ENCODE measurements at regions not wholly inside any gene's neighbourhood (a gene's known extent, or its start where the extent isn't known, plus 50 kb on each side); places are given as distances from the start of the nearest gene placed in this dataset.

DNA sequence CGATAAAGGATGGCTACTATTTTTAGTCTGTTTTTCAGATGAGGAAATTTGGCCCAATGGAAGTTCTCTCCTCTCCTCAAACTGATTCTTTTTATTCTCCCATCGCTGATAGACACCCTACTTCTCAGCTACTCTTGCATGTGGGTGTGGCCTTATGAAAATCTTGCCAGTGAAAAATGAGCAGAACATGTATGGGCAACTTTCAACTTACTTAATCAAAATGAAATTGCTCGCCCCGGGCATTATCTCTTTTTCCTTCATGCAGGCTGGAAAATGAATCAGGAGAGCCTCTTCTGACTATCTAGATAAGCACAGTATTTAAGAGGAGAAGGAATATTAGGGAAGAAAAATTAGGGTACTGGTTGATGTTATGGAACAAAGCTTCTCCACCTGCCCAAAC lies 2354.7 kb upstream of the RAG2 start:
- TF ChIP-seq, protein P1, sequence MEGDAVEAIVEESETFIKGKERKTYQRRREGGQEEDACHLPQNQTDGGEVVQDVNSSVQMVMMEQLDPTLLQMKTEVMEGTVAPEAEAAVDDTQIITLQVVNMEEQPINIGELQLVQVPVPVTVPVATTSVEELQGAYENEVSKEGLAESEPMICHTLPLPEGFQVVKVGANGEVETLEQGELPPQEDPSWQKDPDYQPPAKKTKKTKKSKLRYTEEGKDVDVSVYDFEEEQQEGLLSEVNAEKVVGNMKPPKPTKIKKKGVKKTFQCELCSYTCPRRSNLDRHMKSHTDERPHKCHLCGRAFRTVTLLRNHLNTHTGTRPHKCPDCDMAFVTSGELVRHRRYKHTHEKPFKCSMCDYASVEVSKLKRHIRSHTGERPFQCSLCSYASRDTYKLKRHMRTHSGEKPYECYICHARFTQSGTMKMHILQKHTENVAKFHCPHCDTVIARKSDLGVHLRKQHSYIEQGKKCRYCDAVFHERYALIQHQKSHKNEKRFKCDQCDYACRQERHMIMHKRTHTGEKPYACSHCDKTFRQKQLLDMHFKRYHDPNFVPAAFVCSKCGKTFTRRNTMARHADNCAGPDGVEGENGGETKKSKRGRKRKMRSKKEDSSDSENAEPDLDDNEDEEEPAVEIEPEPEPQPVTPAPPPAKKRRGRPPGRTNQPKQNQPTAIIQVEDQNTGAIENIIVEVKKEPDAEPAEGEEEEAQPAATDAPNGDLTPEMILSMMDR (IDR thresholded peaks at IDR 0.05; ENCODE audit: borderline replicate concordance) = no peak
- Histone ChIP-seq H3K27me3 (ENCODE audit: low read depth) (no peaks in the 10 kb centered on the region), H3K27ac (replicated peaks) (no peak overlapping the region), H3K4me3 (no peak overlapping the region), H3K9me3 (replicated peaks) (peaks cover 3% of the 10 kb centered on the region), H3K4me1 (no peaks in the 10 kb centered on the region), H3K36me3 (no peaks in the 10 kb centered on the region)
- intact Hi-C loops (cut with micrococcal nuclease) = no loop called here
- no peak for DNase-seq

DNA sequence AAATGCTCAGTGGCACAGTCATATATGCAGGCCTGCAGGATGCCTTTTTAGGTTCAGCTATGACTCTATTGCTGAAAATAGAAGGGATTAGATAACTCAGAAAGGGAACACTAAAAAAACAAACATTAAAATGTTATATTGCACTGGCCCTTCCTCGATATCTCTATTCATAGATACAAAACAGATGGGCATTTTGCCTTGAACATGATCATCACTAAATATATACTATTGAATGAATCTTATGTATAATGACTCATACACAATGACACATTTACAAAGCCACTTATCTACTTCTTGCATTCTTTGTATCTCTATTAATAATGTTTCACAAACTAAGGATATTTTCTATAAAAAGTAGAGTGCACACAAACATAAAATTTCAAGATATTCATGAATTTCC lies 2352.8 kb upstream of the RAG2 start:
- TF ChIP-seq, protein P1 (IDR thresholded peaks at IDR 0.05; ENCODE audit: borderline replicate concordance) = no peak
- intact Hi-C loops (cut with micrococcal nuclease) = no loop called here
- H3K27ac ChIP-seq (replicated peaks) = no peak overlapping the region
- no peaks in the 10 kb centered on the region for H3K36me3 ChIP-seq
- no peak overlapping the region for H3K4me3 ChIP-seq
- no peaks in the 10 kb centered on the region for H3K4me1 ChIP-seq
- H3K27me3 ChIP-seq (ENCODE audit: low read depth) = no peaks in the 10 kb centered on the region
- peaks cover 20% of the 10 kb centered on the region for H3K9me3 ChIP-seq (replicated peaks)
- DNase-seq = no peak

DNA sequence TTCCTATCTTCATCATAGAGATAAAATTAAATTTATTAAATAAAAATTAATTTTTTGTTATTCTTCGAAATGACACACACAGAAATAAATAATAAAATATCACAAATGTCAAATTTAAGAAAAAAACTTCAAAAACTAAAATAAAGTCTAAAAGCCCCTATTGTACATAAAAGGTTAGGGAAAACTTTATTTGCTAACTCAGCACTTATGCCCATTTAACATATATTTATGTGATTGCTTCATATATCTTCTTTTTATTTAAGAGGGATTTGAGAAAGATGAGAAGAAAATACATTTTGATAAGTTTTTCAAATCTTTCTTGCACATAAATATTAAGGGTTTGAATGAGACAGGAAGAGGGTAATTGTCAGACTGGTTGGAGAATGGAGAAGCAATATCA lies 2350.4 kb upstream of the RAG2 start:
- Histone ChIP-seq H3K36me3 (no peaks in the 10 kb centered on the region), H3K27ac (replicated peaks) (no peak overlapping the region), H3K4me1 (no peaks in the 10 kb centered on the region), H3K4me3 (no peak overlapping the region), H3K27me3 (ENCODE audit: low read depth) (no peaks in the 10 kb centered on the region), H3K9me3 (replicated peaks) (peaks cover 38% of the 10 kb centered on the region)
- intact Hi-C loops (cut with micrococcal nuclease) = no loop called here
- TF ChIP-seq, protein P1 (IDR thresholded peaks at IDR 0.05; ENCODE audit: borderline replicate concordance) = no peak
- DNase-seq = no peak

DNA sequence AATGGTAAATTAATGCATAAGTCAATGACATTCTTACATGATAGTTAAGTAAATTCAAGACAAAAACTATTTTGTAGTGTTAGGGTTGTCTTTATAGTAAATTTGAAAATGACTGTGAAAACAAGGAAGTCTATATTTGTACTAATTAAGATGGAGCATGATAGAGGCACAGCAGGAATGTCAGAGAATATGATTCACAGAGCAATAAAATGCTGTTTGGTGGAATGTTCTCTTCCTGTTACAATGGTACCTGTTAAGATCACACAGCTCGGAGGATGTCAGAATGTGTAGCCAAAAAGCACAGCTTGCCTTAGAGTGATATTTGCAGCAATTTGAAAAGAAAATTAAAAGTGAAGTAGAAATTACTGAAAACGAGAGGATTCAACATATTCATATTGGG lies 2339.7 kb upstream of the RAG2 start:
- TF ChIP-seq, protein P1 (IDR thresholded peaks at IDR 0.05; ENCODE audit: borderline replicate concordance) = no peak
- Histone ChIP-seq H3K27me3 (ENCODE audit: low read depth) (no peaks in the 10 kb centered on the region), H3K4me3 (no peak overlapping the region), H3K4me1 (no peaks in the 10 kb centered on the region), H3K9me3 (replicated peaks) (peaks cover 4% of the 10 kb centered on the region), H3K27ac (replicated peaks) (no peak overlapping the region), H3K36me3 (no peaks in the 10 kb centered on the region)
- DNase-seq = no peak
- intact Hi-C loops (cut with micrococcal nuclease) = no loop called here

DNA sequence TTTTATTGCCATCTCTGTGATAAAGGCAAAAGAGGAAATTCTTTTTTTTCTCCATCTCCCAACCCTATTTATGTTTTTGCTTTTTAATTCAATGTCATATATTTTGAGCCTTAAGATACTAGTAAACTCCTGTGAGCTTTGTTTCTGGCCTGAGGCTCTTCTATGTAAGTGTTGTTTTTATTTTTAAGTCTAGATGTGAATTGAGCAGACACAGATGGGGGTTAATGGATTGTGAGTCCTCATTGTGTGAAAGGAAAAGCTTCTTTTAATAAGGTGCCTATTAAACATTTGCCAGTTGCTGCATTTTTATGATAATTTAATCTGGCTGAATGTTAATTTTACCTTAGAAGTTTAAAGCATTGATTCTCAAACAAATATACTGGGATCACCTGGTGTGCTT lies 2337.9 kb upstream of the RAG2 start:
- intact Hi-C loops (cut with micrococcal nuclease) = no loop called here
- no peaks in the 10 kb centered on the region for H3K36me3 ChIP-seq
- DNase-seq = no peak
- no peak overlapping the region for H3K4me3 ChIP-seq
- TF ChIP-seq, protein P1 (IDR thresholded peaks at IDR 0.05; ENCODE audit: borderline replicate concordance) = no peak
- no peaks in the 10 kb centered on the region for H3K27me3 ChIP-seq (ENCODE audit: low read depth)
- H3K27ac ChIP-seq (replicated peaks) = no peak overlapping the region
- no peaks in the 10 kb centered on the region for H3K4me1 ChIP-seq
- H3K9me3 ChIP-seq (replicated peaks) = peaks cover 20% of the 10 kb centered on the region

DNA sequence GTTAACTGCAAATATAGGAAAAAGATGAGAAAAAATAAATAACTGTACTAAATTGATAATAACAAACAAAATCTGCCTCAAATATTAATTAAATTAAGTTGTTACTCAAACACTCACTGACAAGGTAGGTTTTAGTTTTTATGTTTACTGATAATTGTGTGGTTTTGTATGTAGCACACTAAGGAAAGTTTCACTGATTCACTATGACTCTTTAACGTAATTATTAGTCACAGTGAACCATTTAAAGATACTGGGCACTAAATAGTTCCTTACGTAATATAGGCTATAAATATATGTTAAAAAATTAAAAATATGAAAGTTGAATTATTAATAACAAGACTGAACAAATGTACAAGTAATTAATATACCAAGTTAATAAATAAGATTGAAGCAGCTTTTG lies 2330.0 kb upstream of the RAG2 start:
- no peak for DNase-seq
- H3K27me3 ChIP-seq (ENCODE audit: low read depth) = no peaks in the 10 kb centered on the region
- no peaks in the 10 kb centered on the region for H3K4me1 ChIP-seq
- H3K9me3 ChIP-seq (replicated peaks) = peaks cover 29% of the 10 kb centered on the region
- no peaks in the 10 kb centered on the region for H3K36me3 ChIP-seq
- TF ChIP-seq, protein P1 (IDR thresholded peaks at IDR 0.05; ENCODE audit: borderline replicate concordance) = no peak
- H3K4me3 ChIP-seq = no peak overlapping the region
- intact Hi-C loops (cut with micrococcal nuclease) = no loop called here
- no peak overlapping the region for H3K27ac ChIP-seq (replicated peaks)

Data from left ventricle myocardium inferior (tissue), 1 donor.